ENCODE measurements at regions not wholly inside any gene's neighbourhood (a gene's known extent, or its start where the extent isn't known, plus 50 kb on each side); places are given as distances from the start of the nearest gene placed in this dataset.

- no peak for DNase-seq (ENCODE audit: low read depth)
- no peak overlapping the region for H3K4me3 ChIP-seq (ENCODE audit: low read depth, low read length)
- TF ChIP-seq, protein P1, sequence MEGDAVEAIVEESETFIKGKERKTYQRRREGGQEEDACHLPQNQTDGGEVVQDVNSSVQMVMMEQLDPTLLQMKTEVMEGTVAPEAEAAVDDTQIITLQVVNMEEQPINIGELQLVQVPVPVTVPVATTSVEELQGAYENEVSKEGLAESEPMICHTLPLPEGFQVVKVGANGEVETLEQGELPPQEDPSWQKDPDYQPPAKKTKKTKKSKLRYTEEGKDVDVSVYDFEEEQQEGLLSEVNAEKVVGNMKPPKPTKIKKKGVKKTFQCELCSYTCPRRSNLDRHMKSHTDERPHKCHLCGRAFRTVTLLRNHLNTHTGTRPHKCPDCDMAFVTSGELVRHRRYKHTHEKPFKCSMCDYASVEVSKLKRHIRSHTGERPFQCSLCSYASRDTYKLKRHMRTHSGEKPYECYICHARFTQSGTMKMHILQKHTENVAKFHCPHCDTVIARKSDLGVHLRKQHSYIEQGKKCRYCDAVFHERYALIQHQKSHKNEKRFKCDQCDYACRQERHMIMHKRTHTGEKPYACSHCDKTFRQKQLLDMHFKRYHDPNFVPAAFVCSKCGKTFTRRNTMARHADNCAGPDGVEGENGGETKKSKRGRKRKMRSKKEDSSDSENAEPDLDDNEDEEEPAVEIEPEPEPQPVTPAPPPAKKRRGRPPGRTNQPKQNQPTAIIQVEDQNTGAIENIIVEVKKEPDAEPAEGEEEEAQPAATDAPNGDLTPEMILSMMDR (IDR thresholded peaks at IDR 0.05; ENCODE audit: low read depth, low read length, missing control alignments), result no peak
- in situ Hi-C loops (cut with HindIII; ENCODE audit: low sequenced_read_pairs), result no loop called here
These were observed 61.4 kb downstream of the ZXDA start for GRCh38 chrX:57848857-57849256.

DNA sequence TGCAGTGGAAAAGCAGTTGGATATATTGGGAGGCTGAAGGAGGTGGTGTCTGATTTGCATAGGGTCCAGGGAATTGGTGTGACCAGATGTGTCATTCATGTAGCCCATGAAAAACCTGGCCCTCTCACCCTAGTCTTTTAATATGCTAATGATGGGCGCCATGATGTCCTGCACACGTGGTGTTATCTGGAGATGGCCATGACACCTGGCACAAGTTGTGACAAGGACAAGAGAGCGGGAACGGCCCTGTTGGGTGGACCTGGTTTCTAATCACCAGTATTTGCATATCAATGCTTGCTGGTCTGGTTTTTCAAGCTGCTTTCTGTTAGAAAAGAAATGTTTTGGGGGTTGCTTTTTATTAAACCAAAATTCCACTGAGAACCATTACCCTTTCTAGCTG is 87.4 kb downstream of the ZXDA start:
- H3K4me3 ChIP-seq (ENCODE audit: low read depth, low read length), result no peak overlapping the region
- in situ Hi-C loops (cut with HindIII; ENCODE audit: low sequenced_read_pairs), result no loop called here
- TF ChIP-seq, protein P1 (IDR thresholded peaks at IDR 0.05; ENCODE audit: low read depth, low read length, missing control alignments), result no peak
- DNase-seq (ENCODE audit: low read depth), result no peak

DNA sequence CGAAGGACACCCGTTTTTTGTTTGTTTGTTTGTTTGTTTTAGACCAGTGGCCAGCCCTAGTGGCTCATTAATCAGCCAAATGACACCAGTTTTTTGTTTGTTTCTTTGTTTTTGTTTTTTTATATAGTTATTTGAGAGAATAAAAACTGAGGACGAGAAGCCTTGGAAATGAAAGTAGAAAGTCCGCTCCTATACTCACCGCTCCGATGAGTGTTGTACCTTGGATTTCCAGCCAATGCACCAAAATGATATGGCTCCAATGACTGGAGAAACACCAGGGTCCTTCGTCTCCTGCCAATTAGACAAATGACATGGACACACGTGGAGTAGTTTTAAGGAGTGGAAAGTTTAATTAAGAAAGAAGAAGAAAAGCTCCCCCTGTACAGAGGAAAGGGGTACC is 87.9 kb downstream of the ZXDA start:
- no peak overlapping the region for H3K4me3 ChIP-seq (ENCODE audit: low read depth, low read length)
- no peak for DNase-seq (ENCODE audit: low read depth)
- TF ChIP-seq, protein P1 (IDR thresholded peaks at IDR 0.05; ENCODE audit: low read depth, low read length, missing control alignments), result no peak
- in situ Hi-C loops (cut with HindIII; ENCODE audit: low sequenced_read_pairs), result no loop called here

DNA sequence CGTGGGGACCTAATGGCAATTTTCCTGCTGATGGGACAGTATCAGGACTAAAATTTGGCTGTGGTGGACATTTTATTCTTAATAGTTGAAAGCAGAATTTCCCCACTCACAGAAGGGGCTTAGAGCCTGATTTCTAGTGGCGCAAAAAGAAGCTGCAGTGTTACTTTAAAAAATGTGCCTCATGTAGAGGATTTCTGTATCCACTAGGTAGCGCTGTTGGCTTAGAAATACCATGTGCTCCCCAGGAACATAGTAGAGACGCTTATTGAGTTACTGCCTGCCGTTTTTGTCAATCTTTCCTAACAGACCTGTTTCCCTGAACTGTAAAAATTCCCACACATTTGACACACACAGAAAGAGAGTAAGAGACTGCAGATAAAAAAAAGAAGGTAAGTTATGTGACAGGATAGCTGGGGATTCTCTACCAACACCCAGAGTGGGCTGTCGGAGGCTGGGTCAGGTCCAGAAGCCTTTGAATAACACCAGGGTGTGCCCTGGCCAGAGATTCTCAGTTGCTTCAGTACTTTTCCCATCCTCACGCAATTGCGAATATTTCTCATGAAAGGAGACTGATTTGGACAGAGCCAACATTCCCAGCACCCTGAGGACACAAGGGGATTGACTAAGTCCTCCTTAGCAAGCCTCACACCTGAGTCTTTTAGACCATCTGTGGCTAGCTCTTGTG is 88.4 kb downstream of the ZXDA start:
- DNase-seq (ENCODE audit: low read depth), result peak; percentile 1
- TF ChIP-seq, protein P1 (IDR thresholded peaks at IDR 0.05; ENCODE audit: low read depth, low read length, missing control alignments), result peak; percentile 33
- no peak overlapping the region for H3K4me3 ChIP-seq (ENCODE audit: low read depth, low read length)
- in situ Hi-C loops (cut with HindIII; ENCODE audit: low sequenced_read_pairs), result no loop called here

DNA sequence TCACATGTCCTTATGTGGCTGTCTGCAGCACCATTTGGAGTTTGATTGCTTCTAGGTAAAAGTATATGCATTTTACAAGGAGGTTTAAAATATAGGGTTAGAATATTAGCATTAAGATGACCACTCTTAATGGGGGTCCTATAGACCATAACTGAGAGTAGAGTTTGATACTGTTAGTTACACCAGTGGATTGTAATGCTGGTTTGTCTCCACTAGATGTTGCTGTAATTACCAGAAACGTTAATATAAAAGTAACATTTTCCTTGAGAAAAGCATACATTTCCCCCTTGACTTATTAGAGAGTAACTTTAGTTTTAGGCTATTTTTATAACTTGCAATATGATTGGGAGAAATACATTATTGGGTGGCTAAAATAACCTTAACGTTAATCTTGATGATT is 93.0 kb downstream of the ZXDA start:
- H3K4me3 ChIP-seq (ENCODE audit: low read depth, low read length), result no peak overlapping the region
- TF ChIP-seq, protein P1 (IDR thresholded peaks at IDR 0.05; ENCODE audit: low read depth, low read length, missing control alignments), result no peak
- in situ Hi-C loops (cut with HindIII; ENCODE audit: low sequenced_read_pairs), result no loop called here
- no peak for DNase-seq (ENCODE audit: low read depth)

- TF ChIP-seq, protein P1 (IDR thresholded peaks at IDR 0.05; ENCODE audit: low read depth, low read length, missing control alignments), result no peak
- no peak overlapping the region for H3K4me3 ChIP-seq (ENCODE audit: low read depth, low read length)
- DNase-seq (ENCODE audit: low read depth), result no peak
- in situ Hi-C loops (cut with HindIII; ENCODE audit: low sequenced_read_pairs), result no loop called here
These were observed 92.6 kb upstream of the NLRP2B start for GRCh38 chrX:57772637-57773036.

All from astrocyte of the cerebellum (primary cell).